H9 (cell line): ENCODE measurements at regions not wholly inside any gene's neighbourhood (a gene's known extent, or its start where the extent isn't known, plus 50 kb on each side); places are given as distances from the start of the nearest gene placed in this dataset.

ENCODE experiments used
- DNase-seq: peaks from one replicate; pipeline ENCODE4 v3.0.0-alpha.2; 2017
- H2AFZ ChIP-seq: one replicate; pipeline ENCODE4 v1.6.1; 2013; ENCODE audit warnings: mild to moderate bottlenecking, low read length, control low read depth, moderate library complexity
- H2AK5ac ChIP-seq: 2 replicates; pipeline ENCODE4 v1.6.1; 2013; ENCODE audit warnings: low read length, control low read depth, mixed read lengths; ENCODE audit not compliant: insufficient read length
- H2BK120ac ChIP-seq: one replicate; pipeline ENCODE4 v1.6.1; 2013; ENCODE audit warnings: low read depth, mild to moderate bottlenecking, low read length, control low read depth, inconsistent platforms; ENCODE audit not compliant: poor library complexity, severe bottlenecking
- H2BK12ac ChIP-seq: 2 replicates; pipeline ENCODE4 v1.6.1; 2013; ENCODE audit warnings: low read length, control low read depth, mixed read lengths, low read depth; ENCODE audit not compliant: insufficient read length
- H2BK15ac ChIP-seq: 2 replicates; pipeline ENCODE4 v1.6.1; 2013; ENCODE audit warnings: low read depth, low read length, control low read depth
- H2BK20ac ChIP-seq: one replicate; pipeline ENCODE4 v1.6.1; 2013; ENCODE audit warnings: low read depth, mild to moderate bottlenecking, low read length, control low read depth, inconsistent platforms; ENCODE audit not compliant: poor library complexity, severe bottlenecking
- H2BK5ac ChIP-seq: 2 replicates; pipeline ENCODE4 v1.6.1; 2013; ENCODE audit warnings: low read length, control low read depth, mixed read lengths; ENCODE audit not compliant: insufficient read length
- H3K14ac ChIP-seq: 2 replicates; pipeline ENCODE4 v1.6.1; 2013; ENCODE audit warnings: low read length, control low read depth; ENCODE audit not compliant: insufficient read depth
- H3K18ac ChIP-seq: 2 replicates; pipeline ENCODE4 v1.6.1; 2013; ENCODE audit warnings: low read depth, mild to moderate bottlenecking, mixed read lengths, low read length, control low read depth; ENCODE audit not compliant: insufficient read length
- H3K23ac ChIP-seq: 2 replicates; pipeline ENCODE4 v1.6.1; 2013; ENCODE audit warnings: low read length, control low read depth, mixed read lengths, low read depth; ENCODE audit not compliant: insufficient read length
- H3K23me2 ChIP-seq: 2 replicates; pipeline ENCODE4 v1.6.1; 2013; ENCODE audit warnings: low read depth, mild to moderate bottlenecking, mixed read lengths, low read length, control low read depth; ENCODE audit not compliant: insufficient read length, poor library complexity, severe bottlenecking
- H3K27ac ChIP-seq: 2 replicates; pipeline ENCODE4 v1.5.1; 2013; ENCODE audit warnings: low read length, control low read depth, mixed read lengths, low read depth; ENCODE audit not compliant: insufficient read length
- H3K27me3 ChIP-seq: 2 replicates; pipeline ENCODE4 v1.6.1; 2013; ENCODE audit warnings: low read length, control low read depth, inconsistent platforms; ENCODE audit not compliant: insufficient read depth
- H3K4ac ChIP-seq: 2 replicates; pipeline ENCODE4 v1.6.1; 2013; ENCODE audit warnings: low read depth, mild to moderate bottlenecking, control low read depth, inconsistent platforms, low read length, moderate library complexity
- H3K4me1 ChIP-seq: 2 replicates; pipeline ENCODE4 v1.6.1; 2013; ENCODE audit warnings: low read length, control low read depth, inconsistent platforms; ENCODE audit not compliant: insufficient read depth
- H3K4me2 ChIP-seq: 2 replicates; pipeline ENCODE4 v1.6.1; 2013; ENCODE audit warnings: low read length, control low read depth, mixed read lengths; ENCODE audit not compliant: insufficient read length, insufficient read depth
- H3K56ac ChIP-seq: 2 replicates; pipeline ENCODE4 v1.6.1; 2013; ENCODE audit warnings: low read depth, mild to moderate bottlenecking, mixed read lengths, low read length, control low read depth; ENCODE audit not compliant: insufficient read length
- H3K79me1 ChIP-seq: 2 replicates; pipeline ENCODE4 v1.6.1; 2013; ENCODE audit warnings: low read depth, mild to moderate bottlenecking, moderate library complexity, low read length, control low read depth, inconsistent platforms; ENCODE audit not compliant: insufficient read depth, poor library complexity, severe bottlenecking
- H3K79me2 ChIP-seq: 2 replicates; pipeline ENCODE4 v1.6.1; 2013; ENCODE audit warnings: low read length, control low read depth, inconsistent platforms; ENCODE audit not compliant: insufficient read depth
- H3K9ac ChIP-seq: 2 replicates; pipeline ENCODE4 v1.6.1; 2013; ENCODE audit warnings: low read length, control low read depth, mixed read lengths; ENCODE audit not compliant: insufficient read length; ENCODE audit errors: extremely low read depth
- H3K9me3 ChIP-seq: one replicate; pipeline ENCODE4 v1.6.1; 2013; ENCODE audit warnings: low read depth, low read length, inconsistent platforms; ENCODE audit not compliant: control insufficient read depth
- H3T11ph ChIP-seq: one replicate; pipeline ENCODE4 v1.6.1; 2013; ENCODE audit warnings: mild to moderate bottlenecking, low read length, control low read depth, inconsistent platforms
- H4K20me1 ChIP-seq: one replicate; pipeline ENCODE4 v1.6.1; 2013; ENCODE audit not compliant: control insufficient read depth, insufficient read length, insufficient read depth
- H4K5ac ChIP-seq: 2 replicates; pipeline ENCODE4 v1.6.1; 2013; ENCODE audit warnings: low read depth, mild to moderate bottlenecking, mixed read lengths, low read length, control low read depth; ENCODE audit not compliant: insufficient read length
- H4K8ac ChIP-seq: replicated peaks from 2 replicates; pipeline ENCODE4 v1.6.1; 2013; ENCODE audit warnings: low read length, control low read depth, mixed read lengths, low read depth; ENCODE audit not compliant: insufficient read length
- H4K91ac ChIP-seq: 2 replicates; pipeline ENCODE4 v1.6.1; 2013; ENCODE audit warnings: low read depth, mild to moderate bottlenecking, moderate library complexity, mixed read lengths, low read length, control low read depth; ENCODE audit not compliant: insufficient read length
- H3K27ac Mint-ChIP-seq, 3 experiments: 2 replicates in 2 of 3; 3 replicates in 1 of 3; pipeline ENCODE4 v1.8.0; 2020 to 2021; ENCODE audit warnings: mixed read lengths in 3 of 3, mild to moderate bottlenecking in 1 of 3, moderate library complexity in 1 of 3
- H3K27me3 Mint-ChIP-seq: 2 replicates; pipeline ENCODE4 v1.8.0; 2021; ENCODE audit warnings: low read depth, mild to moderate bottlenecking, moderate library complexity, mixed read lengths
- H3K36me3 Mint-ChIP-seq, 3 experiments: 2 replicates in 2 of 3; 3 replicates in 1 of 3; pipeline ENCODE4 v1.8.0; 2020 to 2021; ENCODE audit warnings: low read depth in 3 of 3, mixed read lengths in 3 of 3; ENCODE audit not compliant: insufficient read depth in 1 of 3
- H3K4me1 Mint-ChIP-seq, 2 experiments: 2 replicates each; pipeline ENCODE4 v1.8.0; 2020; ENCODE audit warnings: mixed read lengths in 2 of 2
- H3K4me3 Mint-ChIP-seq, 2 experiments: 2 replicates in 1 of 2; 3 replicates in 1 of 2; pipeline ENCODE4 v1.8.0; 2020 to 2021; ENCODE audit warnings: mild to moderate bottlenecking in 2 of 2, mixed read lengths in 2 of 2, moderate library complexity in 1 of 2
- H3K9me3 Mint-ChIP-seq, 2 experiments: 2 replicates in 1 of 2; 3 replicates in 1 of 2; pipeline ENCODE4 v1.8.0; 2020; ENCODE audit warnings: mild to moderate bottlenecking in 2 of 2, mixed read lengths in 2 of 2, moderate library complexity in 1 of 2
- WGBS: extraction: QIAGEN DNeasy Blood & Tissue Kit; methylation state at CpG from one replicate; pipeline ENCODE4 v1.1.7; 2013; ENCODE audit warnings: missing lambda C conversion rate, low lambda C conversion rate, mixed read lengths; ENCODE audit not compliant: insufficient read length; ENCODE audit errors: extremely low coverage; 5-methylcytosine and 5-hydroxymethylcytosine counted together
- TF ChIP-seq, protein P1 (sequence below): fragments of 200-600 bp; sonication (generic); conservative IDR thresholded peaks from 3 replicates; pipeline ENCODE4 v1.8.0; 2021; ENCODE audit warnings: antibody characterized with exemption, mild to moderate bottlenecking

DNA sequence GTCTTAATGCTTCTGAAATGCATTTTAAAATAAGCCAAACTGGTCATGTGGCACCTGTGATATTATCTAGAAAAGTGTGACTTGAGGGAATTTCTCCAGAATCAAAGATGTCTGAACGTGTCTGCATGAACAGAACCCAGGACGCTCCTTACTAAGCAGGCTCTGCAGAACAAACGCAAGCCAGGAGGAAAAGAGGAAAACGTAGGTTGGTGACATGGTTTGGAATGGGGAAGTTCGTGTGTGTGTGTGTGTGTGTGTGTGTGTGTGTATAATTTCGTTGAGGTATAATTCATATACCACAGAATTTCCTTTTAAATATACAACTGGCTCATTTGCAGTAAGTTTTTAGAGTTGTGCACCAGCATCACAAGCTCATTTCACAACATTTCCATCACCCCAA lies 200.5 kb upstream of the FOXQ1 start:
- Histone ChIP-seq H3K56ac (no peak overlapping the region), H3K79me2 (no peaks in the 10 kb centered on the region), H2BK120ac (no peak overlapping the region), H2BK15ac (no peak overlapping the region), H2BK5ac (no peak overlapping the region), H3K23ac (no peak overlapping the region), H2AK5ac (no peak overlapping the region), H4K5ac (no peak overlapping the region), H3K4me2 (no peak overlapping the region), H3K27ac (no peak overlapping the region), H4K8ac (no peak overlapping the region), H2AFZ (no peak overlapping the region), H2BK20ac (no peak overlapping the region), H3K23me2 (no peaks in the 10 kb centered on the region), H3K14ac (no peak overlapping the region), H3K9me3 (no peaks in the 10 kb centered on the region), H2BK12ac (no peak overlapping the region), H3K27me3 (peaks cover 17% of the 10 kb centered on the region; the same call in 1 of the 2 replicates), H3K79me1 (no peaks in the 10 kb centered on the region), H4K91ac (no peak overlapping the region), H3K4me1 (no peaks in the 10 kb centered on the region), H3K18ac (no peak overlapping the region), H3K9ac (no peak overlapping the region), H4K20me1 (no peaks in the 10 kb centered on the region), H3T11ph (no peak overlapping the region), H3K4ac (no peak overlapping the region)
- Mint-ChIP-seq H3K4me3 (no peak overlapping the region), H3K36me3 (peaks cover 0 to 17% (median 5%) of the 10 kb centered on the region in 3 experiments; a peak in 6 of 7 replicates), H3K27me3 (peaks cover 86% of the 10 kb centered on the region), H3K9me3 (peaks cover 15 to 21% of the 10 kb centered on the region in 2 experiments), H3K4me1 (no peaks in the 10 kb centered on the region; a peak in 1 of 4 replicates), H3K27ac (no peak overlapping the region; a peak in 1 of 7 replicates)
- no CpG with 5 or more reads among the region's 6 CpGs for WGBS
- DNase-seq = no peak
- TF ChIP-seq, protein P1, sequence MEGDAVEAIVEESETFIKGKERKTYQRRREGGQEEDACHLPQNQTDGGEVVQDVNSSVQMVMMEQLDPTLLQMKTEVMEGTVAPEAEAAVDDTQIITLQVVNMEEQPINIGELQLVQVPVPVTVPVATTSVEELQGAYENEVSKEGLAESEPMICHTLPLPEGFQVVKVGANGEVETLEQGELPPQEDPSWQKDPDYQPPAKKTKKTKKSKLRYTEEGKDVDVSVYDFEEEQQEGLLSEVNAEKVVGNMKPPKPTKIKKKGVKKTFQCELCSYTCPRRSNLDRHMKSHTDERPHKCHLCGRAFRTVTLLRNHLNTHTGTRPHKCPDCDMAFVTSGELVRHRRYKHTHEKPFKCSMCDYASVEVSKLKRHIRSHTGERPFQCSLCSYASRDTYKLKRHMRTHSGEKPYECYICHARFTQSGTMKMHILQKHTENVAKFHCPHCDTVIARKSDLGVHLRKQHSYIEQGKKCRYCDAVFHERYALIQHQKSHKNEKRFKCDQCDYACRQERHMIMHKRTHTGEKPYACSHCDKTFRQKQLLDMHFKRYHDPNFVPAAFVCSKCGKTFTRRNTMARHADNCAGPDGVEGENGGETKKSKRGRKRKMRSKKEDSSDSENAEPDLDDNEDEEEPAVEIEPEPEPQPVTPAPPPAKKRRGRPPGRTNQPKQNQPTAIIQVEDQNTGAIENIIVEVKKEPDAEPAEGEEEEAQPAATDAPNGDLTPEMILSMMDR = no peak
